A673 (cell line): ENCODE measurements at regions not wholly inside any gene's neighbourhood (a gene's known extent, or its start where the extent isn't known, plus 50 kb on each side); places are given as distances from the start of the nearest gene placed in this dataset.

Experiments
- BruUV-seq: library from RNA; stranded (reverse); fragments of 400-500 nt; replicated peaks from 2 replicates; lab custom pipeline; 2021; lab: Mats Ljungman, UMichigan
- CTCF ChIA-PET: fragments of 300-600 bp; sonication (Branson Sonifier 250); formaldehyde crosslinking; loops from one replicate; lab custom pipeline; 2022; ENCODE audit warnings: antibody characterized with exemption; lab: Charles Lee
- POLR2A ChIA-PET: fragments of 300-600 bp; sonication (Branson Sonifier 250); formaldehyde crosslinking; loops from one replicate; lab custom pipeline; 2022; ENCODE audit warnings: antibody characterized with exemption; ENCODE audit not compliant: low non-redundant PET; lab: Charles Lee
- DNase-seq: peaks from one replicate; pipeline ENCODE4 v3.0.0-alpha.2; 2015; ENCODE audit warnings: low spot score
- H3K27ac ChIP-seq: fragments of 200-600 bp; sonication (generic); 2 replicates; pipeline ENCODE4 v1.5.1; 2016; ENCODE audit warnings: mixed run types, low read depth, mild to moderate bottlenecking, mixed read lengths, antibody characterized with exemption, low read length; ENCODE audit not compliant: poor library complexity, severe bottlenecking
- H3K27me3 ChIP-seq: fragments of 200-600 bp; sonication (generic); replicated peaks from 2 replicates; pipeline ENCODE4 v1.6.1; 2017; ENCODE audit warnings: mixed run types, low read depth, mild to moderate bottlenecking, mixed read lengths, antibody characterized with exemption, low read length; ENCODE audit not compliant: insufficient read depth, poor library complexity
- H3K36me3 ChIP-seq: fragments of 200-600 bp; sonication (generic); 2 replicates; pipeline ENCODE4 v1.6.1; 2016; ENCODE audit warnings: mixed run types, mild to moderate bottlenecking, mixed read lengths, antibody characterized with exemption, low read length; ENCODE audit not compliant: insufficient read depth, poor library complexity, severe bottlenecking
- H3K4me1 ChIP-seq: fragments of 200-600 bp; sonication (generic); 2 replicates; pipeline ENCODE4 v1.6.1; 2017; ENCODE audit warnings: mixed run types, mild to moderate bottlenecking, mixed read lengths, antibody characterized with exemption, low read length; ENCODE audit not compliant: insufficient read depth, poor library complexity, severe bottlenecking
- H3K4me3 ChIP-seq: fragments of 200-600 bp; sonication (generic); 2 replicates; pipeline ENCODE4 v1.5.1; 2016; ENCODE audit warnings: low read depth, mixed run types, mild to moderate bottlenecking, mixed read lengths, low read length; ENCODE audit not compliant: poor library complexity, severe bottlenecking
- H3K9me3 ChIP-seq: fragments of 200-600 bp; sonication (generic); 2 replicates; pipeline ENCODE4 v1.6.1; 2016; ENCODE audit warnings: mixed run types, low read depth, mild to moderate bottlenecking, mixed read lengths, antibody characterized with exemption, low read length; ENCODE audit not compliant: poor library complexity, severe bottlenecking
- EZH2 ChIP-seq: fragments of 200-600 bp; sonication (generic); IDR thresholded peaks from 2 replicates; pipeline ENCODE4 v1.6.1; 2017; ENCODE audit warnings: borderline replicate concordance, low read depth, mild to moderate bottlenecking, mixed read lengths, antibody characterized with exemption, low read length; ENCODE audit not compliant: poor library complexity, severe bottlenecking
- intact Hi-C: fragments of 100-400 bp; cut with micrococcal nuclease; formaldehyde crosslinking; loops from one replicate; pipeline ENCODE4 v1.10.0; 2022; ENCODE audit not compliant: unreplicated experiment
- TF ChIP-seq, protein P1 (sequence below): fragments of 300-800, 200-600 bp; sonication (generic); conservative IDR thresholded peaks from 2 replicates; pipeline ENCODE4 v1.5.1; 2017; ENCODE audit warnings: low read depth, mild to moderate bottlenecking, antibody characterized with exemption, low read length, moderate library complexity, mixed read lengths

DNA sequence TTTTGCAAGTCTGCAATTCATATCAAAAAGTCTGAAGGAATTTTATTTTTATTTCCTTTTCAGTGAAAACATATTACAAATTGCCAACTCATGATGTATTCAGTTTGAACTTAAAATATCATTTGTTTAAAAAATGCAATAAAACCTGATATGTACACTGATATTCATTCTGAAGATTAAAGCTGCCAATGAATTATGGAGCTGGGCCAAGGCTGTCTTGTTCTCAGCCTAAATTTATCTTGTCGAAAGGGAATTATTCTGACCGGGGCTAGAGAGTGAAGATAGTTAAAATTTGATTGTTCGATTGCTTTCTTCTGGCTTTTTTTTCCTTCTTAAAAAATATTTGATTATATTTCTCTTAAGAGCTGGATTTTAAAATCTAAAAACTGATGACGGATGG is 54.0 kb upstream of the RBFOX1 start:
- no peak for DNase-seq
- no peaks in the 10 kb centered on the region for H3K4me1 ChIP-seq
- H3K27me3 ChIP-seq = no peaks in the 10 kb centered on the region
- no peaks in the 10 kb centered on the region for H3K9me3 ChIP-seq
- H3K4me3 ChIP-seq = no peak overlapping the region
- ChIA-PET POLR2A (no interaction called here), CTCF (no interaction called here)
- intact Hi-C loops = no loop called here
- no TSS peak for BruUV-seq
- H3K27ac ChIP-seq = no peak overlapping the region
- no peak for TF ChIP-seq EZH2
- TF ChIP-seq, protein P1, sequence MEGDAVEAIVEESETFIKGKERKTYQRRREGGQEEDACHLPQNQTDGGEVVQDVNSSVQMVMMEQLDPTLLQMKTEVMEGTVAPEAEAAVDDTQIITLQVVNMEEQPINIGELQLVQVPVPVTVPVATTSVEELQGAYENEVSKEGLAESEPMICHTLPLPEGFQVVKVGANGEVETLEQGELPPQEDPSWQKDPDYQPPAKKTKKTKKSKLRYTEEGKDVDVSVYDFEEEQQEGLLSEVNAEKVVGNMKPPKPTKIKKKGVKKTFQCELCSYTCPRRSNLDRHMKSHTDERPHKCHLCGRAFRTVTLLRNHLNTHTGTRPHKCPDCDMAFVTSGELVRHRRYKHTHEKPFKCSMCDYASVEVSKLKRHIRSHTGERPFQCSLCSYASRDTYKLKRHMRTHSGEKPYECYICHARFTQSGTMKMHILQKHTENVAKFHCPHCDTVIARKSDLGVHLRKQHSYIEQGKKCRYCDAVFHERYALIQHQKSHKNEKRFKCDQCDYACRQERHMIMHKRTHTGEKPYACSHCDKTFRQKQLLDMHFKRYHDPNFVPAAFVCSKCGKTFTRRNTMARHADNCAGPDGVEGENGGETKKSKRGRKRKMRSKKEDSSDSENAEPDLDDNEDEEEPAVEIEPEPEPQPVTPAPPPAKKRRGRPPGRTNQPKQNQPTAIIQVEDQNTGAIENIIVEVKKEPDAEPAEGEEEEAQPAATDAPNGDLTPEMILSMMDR = no peak
- H3K36me3 ChIP-seq = no peaks in the 10 kb centered on the region

DNA sequence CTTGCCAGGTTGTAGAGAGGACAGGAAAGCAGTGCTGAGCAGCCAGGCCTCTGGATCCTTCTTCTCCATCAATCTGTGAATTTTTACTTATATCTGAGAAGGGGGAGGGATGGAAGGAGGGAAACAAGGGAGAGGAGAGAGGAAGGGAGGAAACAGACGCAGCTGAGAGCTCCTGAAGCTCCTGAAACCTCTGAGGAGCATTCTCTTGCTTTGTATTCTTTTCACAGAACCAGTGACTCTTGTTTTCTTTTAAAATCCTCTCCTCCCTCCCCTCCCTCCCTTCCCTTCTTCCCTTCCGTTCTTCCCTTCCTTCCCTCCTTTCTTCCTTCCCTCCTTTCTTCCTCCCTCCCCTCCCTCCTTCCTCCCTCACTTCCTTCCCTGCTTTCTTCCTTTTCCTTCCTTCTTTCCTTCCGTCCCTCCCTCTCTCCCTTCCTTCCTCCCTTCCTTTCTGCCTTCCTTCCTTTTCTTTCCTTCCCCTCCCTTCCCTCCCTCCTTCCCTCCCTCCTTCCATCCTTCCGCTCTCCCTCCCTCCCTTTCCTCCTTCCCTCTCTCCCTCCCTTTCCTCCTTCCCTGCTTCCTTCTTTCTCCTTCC is 60.0 kb upstream of the RBFOX1 start:
- ChIA-PET POLR2A (no interaction called here), CTCF (no interaction called here)
- DNase-seq = no peak
- no peaks in the 10 kb centered on the region for H3K9me3 ChIP-seq
- BruUV-seq = no TSS peak
- TF ChIP-seq, protein P1 = no peak
- TF ChIP-seq EZH2 = no peak
- no peak overlapping the region for H3K4me3 ChIP-seq
- intact Hi-C loops = no loop called here
- H3K27ac ChIP-seq = no peak overlapping the region
- no peaks in the 10 kb centered on the region for H3K36me3 ChIP-seq
- no peaks in the 10 kb centered on the region for H3K4me1 ChIP-seq
- no peaks in the 10 kb centered on the region for H3K27me3 ChIP-seq

DNA sequence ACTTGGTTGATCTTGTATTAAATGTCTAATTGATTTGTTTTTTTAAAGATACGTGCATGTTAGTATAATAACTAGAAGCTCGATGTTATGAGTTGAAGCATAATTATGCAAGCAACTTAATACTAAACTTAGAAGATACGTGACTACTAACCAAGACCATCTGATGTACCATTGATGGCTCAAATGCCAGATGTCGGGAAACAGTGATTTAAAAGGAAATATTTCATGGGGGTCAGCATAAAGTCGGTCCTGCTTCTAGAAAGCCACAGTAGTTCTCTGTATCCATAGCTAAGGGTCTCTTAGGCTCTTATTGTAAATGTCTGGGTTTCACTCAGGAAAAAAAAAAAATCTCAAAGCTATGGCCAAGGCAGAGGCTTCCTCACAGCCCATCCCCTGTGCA is 61.2 kb upstream of the RBFOX1 start:
- ChIA-PET POLR2A (no interaction called here), CTCF (no interaction called here)

More for the DNA sequence above, 61.2 kb upstream of the RBFOX1 start:
- no peak for TF ChIP-seq EZH2
- TF ChIP-seq, protein P1 = no peak
- Histone ChIP-seq H3K4me3 (no peak overlapping the region), H3K9me3 (no peaks in the 10 kb centered on the region), H3K27ac (no peak overlapping the region), H3K27me3 (no peaks in the 10 kb centered on the region), H3K36me3 (no peaks in the 10 kb centered on the region), H3K4me1 (no peaks in the 10 kb centered on the region)
- intact Hi-C loops = no loop called here
- DNase-seq = no peak
- no TSS peak for BruUV-seq
